ENCODE measurements at regions not wholly inside any gene's neighbourhood (a gene's known extent, or its start where the extent isn't known, plus 50 kb on each side); places are given as distances from the start of the nearest gene placed in this dataset.
"Not testable (repeated sequence)": the region's sequence is repeated elsewhere in the genome, so short reads cannot be mapped to it uniquely, and the experiment has no call there.

DNA sequence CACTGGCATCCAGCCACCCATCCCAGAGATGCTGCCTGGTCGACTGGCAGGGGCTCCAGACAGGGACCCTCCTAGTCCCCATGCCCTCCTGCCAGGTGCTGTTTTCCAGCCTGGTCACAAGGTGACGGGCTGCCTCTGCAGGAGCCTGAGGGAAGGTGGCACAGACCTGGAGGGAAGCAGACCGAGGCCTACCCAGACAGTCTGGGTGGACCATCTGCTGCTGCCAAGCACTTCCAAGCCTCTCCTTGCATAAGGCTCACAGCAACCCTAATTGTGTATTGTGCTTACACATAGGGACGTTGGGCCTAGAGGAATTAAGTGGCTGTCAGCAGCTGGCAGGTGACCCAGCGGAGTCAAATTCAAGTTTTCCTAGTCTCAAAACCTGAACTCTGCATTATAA lies 90.1 kb upstream of the KCNJ18 start:
- Mint-ChIP-seq H3K4me1 (peaks cover 0 to 3% (median 0%) of the 10 kb centered on the region in 3 donors), H3K27ac (no peak overlapping the region), H3K9me3 (no peaks in the 10 kb centered on the region), H3K4me3 (no peak overlapping the region), H3K36me3 (no peaks in the 10 kb centered on the region), H3K27me3 (peaks cover 15 to 16% of the 10 kb centered on the region in 2 donors)
- Histone ChIP-seq H3K4me3 (ENCODE audit: low read length) (no peak overlapping the region), H3K9me3 (ENCODE audit: low read length) (no peaks in the 10 kb centered on the region), H3K4me1 (ENCODE audit: insufficient read depth, low read length) (no peaks in the 10 kb centered on the region), H3K27me3 (ENCODE audit: insufficient read depth, low read length, poor library complexity, severe bottlenecking) (no peaks in the 10 kb centered on the region), H3K36me3 (ENCODE audit: insufficient read depth, low read length) (no peaks in the 10 kb centered on the region), H3K27ac (ENCODE audit: low read depth, low read length) (no peak overlapping the region)
- no peak for DNase-seq
- ChIA-PET POLR2A (no interaction called here), CTCF (no interaction called here)

DNA sequence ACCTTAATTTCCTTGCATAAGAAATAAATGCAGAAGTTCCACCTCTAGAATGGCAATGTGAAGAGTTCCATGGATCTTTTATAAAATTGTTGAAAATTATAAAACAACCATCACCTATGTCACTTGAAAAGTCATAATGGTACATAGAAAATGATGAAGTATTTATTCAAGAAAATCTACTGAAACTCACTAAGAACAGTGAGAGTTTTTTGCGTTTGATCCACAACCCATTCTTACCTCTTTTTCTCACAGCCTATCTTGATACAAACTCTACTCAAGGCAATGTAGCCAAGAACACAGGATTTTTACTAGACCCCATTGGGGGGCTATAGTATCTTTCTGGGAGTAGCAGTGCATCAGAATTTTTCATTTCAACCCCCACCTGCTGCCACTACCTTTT lies 89.0 kb upstream of the KCNJ18 start:
- H3K9me3 ChIP-seq (ENCODE audit: low read length); H3K36me3 Mint-ChIP-seq; H3K27me3 ChIP-seq (ENCODE audit: insufficient read depth, low read length, poor library complexity, severe bottlenecking): not testable (repeated sequence)

DNA sequence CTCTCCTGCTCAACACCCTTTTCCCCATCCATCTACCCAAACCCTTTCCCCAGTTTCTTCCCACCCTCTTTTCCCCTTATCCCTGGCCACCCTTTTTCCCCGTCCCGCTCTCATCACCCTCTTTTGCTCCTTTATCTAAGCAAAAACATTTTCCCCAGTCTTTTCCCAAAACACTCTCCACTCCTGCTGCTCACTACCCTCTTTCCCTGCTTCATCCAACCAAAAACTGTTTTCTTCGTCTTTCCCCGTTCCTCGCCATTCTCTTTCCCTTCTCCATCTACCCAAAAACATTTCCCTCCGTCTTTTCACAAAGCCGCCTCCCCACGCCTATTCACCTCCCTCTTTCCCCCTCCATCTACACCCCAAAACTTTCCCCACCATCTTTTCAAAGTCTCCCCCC lies 80.9 kb upstream of the KCNJ18 start:
- POLR2A ChIA-PET: not testable (repeated sequence)

More for the DNA sequence above, 89.0 kb upstream of the KCNJ18 start:
- CTCF ChIA-PET; H3K4me1 Mint-ChIP-seq; H3K4me3 ChIP-seq (ENCODE audit: low read length); H3K27ac ChIP-seq (ENCODE audit: low read depth, low read length); H3K36me3 ChIP-seq (ENCODE audit: insufficient read depth, low read length); POLR2A ChIA-PET; DNase-seq; H3K4me3 Mint-ChIP-seq; H3K27ac Mint-ChIP-seq; H3K9me3 Mint-ChIP-seq; H3K4me1 ChIP-seq (ENCODE audit: insufficient read depth, low read length): not testable (repeated sequence)
- H3K27me3 Mint-ChIP-seq: peaks cover 13 to 15% of the 10 kb centered on the region in 2 donors

DNA sequence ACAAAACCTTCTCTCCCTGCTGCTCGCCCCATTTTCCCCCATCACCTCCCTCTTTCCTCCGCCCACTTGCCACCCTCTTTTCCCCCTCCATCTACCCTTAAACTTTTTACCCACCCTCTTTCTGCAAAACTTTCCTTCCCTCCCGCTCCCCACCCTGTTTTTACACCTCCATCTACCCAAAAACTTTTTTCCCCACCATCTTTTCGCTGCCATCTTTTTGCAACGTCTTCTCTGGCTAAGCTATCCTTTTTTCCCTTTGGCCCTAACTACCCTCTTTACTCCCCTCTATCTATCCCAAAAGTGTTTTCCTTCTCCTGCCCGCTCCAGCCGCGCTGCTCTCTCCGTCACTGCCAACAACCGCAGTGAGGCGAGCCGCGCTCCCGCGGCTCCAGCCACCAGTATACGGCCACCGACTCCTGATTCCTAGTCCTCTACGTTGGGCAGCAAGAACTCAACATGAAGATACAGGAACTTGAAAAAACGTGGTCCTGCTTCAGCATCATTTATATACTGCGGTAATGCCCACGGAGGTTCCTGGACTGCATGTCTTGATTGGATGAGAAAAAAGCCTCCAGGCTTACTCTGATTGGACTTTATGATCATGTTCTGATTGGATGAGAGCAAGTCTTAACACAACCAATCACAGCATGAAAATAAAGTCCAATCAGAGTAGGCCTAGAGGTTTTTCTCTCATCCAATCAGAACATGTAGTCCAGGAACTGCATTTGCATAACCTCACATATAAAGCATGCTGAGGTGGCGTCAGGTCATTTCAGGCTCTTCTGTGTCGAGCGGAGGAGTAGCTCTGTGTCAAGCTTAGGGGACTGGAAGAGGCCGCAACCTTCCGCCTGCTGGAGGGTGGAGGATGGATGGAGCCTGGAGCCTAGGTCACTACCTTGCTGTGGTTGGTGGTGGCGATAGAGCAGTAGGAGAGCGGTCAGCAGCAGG lies 79.9 kb upstream of the KCNJ18 start:
- H3K27ac ChIP-seq (ENCODE audit: low read depth, low read length); H3K4me1 ChIP-seq (ENCODE audit: insufficient read depth, low read length); H3K27me3 ChIP-seq (ENCODE audit: insufficient read depth, low read length, poor library complexity, severe bottlenecking); POLR2A ChIA-PET; H3K4me3 Mint-ChIP-seq; H3K27ac Mint-ChIP-seq; H3K36me3 Mint-ChIP-seq; DNase-seq; H3K9me3 ChIP-seq (ENCODE audit: low read length); CTCF ChIA-PET; H3K4me3 ChIP-seq (ENCODE audit: low read length); H3K4me1 Mint-ChIP-seq; H3K36me3 ChIP-seq (ENCODE audit: insufficient read depth, low read length); H3K9me3 Mint-ChIP-seq; H3K27me3 Mint-ChIP-seq: not testable (repeated sequence)

More for the DNA sequence above, 80.9 kb upstream of the KCNJ18 start:
- H3K9me3 Mint-ChIP-seq; H3K4me3 ChIP-seq (ENCODE audit: low read length); DNase-seq; H3K9me3 ChIP-seq (ENCODE audit: low read length); H3K4me1 Mint-ChIP-seq; CTCF ChIA-PET; H3K27ac Mint-ChIP-seq; H3K27me3 Mint-ChIP-seq; H3K27me3 ChIP-seq (ENCODE audit: insufficient read depth, low read length, poor library complexity, severe bottlenecking); H3K36me3 ChIP-seq (ENCODE audit: insufficient read depth, low read length); H3K36me3 Mint-ChIP-seq; H3K27ac ChIP-seq (ENCODE audit: low read depth, low read length); H3K4me3 Mint-ChIP-seq; H3K4me1 ChIP-seq (ENCODE audit: insufficient read depth, low read length): not testable (repeated sequence)

DNA sequence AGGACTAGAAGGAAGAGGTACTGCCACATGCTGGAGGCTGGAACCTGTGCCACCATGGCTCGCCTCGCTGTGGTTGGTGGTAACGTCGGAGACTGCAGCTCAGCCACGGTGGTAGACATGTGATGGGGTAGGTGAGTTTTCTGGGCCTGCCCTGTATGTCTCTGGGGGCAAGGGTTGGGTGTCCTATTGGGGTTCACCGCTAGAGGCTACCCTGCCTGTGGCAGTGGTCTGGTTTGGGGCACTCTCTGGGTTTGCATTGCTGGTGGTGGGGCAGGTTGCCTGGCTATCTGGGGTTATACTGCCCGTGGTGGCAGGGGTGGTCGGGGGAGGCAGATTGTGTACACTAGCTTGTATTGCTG lies 79.3 kb upstream of the KCNJ18 start:
- Histone ChIP-seq H3K4me1 (ENCODE audit: insufficient read depth, low read length) (no peaks in the 10 kb centered on the region), H3K27me3 (ENCODE audit: insufficient read depth, low read length, poor library complexity, severe bottlenecking) (no peaks in the 10 kb centered on the region), H3K9me3 (ENCODE audit: low read length) (no peaks in the 10 kb centered on the region), H3K36me3 (ENCODE audit: insufficient read depth, low read length) (no peaks in the 10 kb centered on the region), H3K27ac (ENCODE audit: low read depth, low read length) (no peak overlapping the region), H3K4me3 (ENCODE audit: low read length) (no peak overlapping the region)
- peaks cover 0 to 3% (median 0%) of the 10 kb centered on the region in 5 donors for H3K9me3 Mint-ChIP-seq
- no peak for DNase-seq
- no peaks in the 10 kb centered on the region for H3K4me1 Mint-ChIP-seq
- no peak overlapping the region for H3K27ac Mint-ChIP-seq
- no peaks in the 10 kb centered on the region for H3K36me3 Mint-ChIP-seq
- CTCF ChIA-PET: no interaction called here
- peaks cover 0 to 3% of the 10 kb centered on the region in 2 donors for H3K27me3 Mint-ChIP-seq
- POLR2A ChIA-PET: no interaction called here
- no peak overlapping the region for H3K4me3 Mint-ChIP-seq

DNA sequence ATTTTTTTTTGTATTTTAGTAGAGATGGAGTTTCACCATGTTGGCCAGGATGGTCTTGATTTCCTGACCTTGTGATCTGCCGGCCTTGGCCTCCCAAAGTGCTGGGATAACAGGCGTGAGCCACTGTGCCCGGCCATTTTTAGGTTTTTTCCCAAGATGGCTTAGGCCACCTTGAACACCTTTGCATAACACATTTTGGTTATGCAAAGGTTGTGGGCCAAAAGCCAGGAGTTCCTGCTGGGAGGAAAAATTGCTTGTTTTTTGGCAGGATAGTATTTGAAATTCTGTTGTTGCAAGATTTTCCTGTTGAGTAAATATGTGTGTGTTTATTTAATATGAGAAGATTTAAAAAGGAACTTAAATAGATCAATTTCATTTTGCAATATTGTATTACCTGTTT lies 65.3 kb upstream of the KCNJ18 start:
- H3K4me3 Mint-ChIP-seq, CTCF ChIA-PET: not testable (repeated sequence)

More for the DNA sequence above, 65.3 kb upstream of the KCNJ18 start:
- H3K27me3 Mint-ChIP-seq; H3K4me3 ChIP-seq (ENCODE audit: low read length); H3K36me3 Mint-ChIP-seq; H3K9me3 Mint-ChIP-seq; DNase-seq; H3K27ac Mint-ChIP-seq; POLR2A ChIA-PET; H3K9me3 ChIP-seq (ENCODE audit: low read length); H3K4me1 Mint-ChIP-seq; H3K36me3 ChIP-seq (ENCODE audit: insufficient read depth, low read length); H3K4me1 ChIP-seq (ENCODE audit: insufficient read depth, low read length); H3K27me3 ChIP-seq (ENCODE audit: insufficient read depth, low read length, poor library complexity, severe bottlenecking); H3K27ac ChIP-seq (ENCODE audit: low read depth, low read length): not testable (repeated sequence)

Measured in CD8-positive, alpha-beta memory T cell (primary cell).